GM21576 (cell line): ENCODE measurements at regions not wholly inside any gene's neighbourhood (a gene's known extent, or its start where the extent isn't known, plus 50 kb on each side); places are given as distances from the start of the nearest gene placed in this dataset.

Experiments used
- ATAC-seq: cut with Tn5 transposase; IDR thresholded peaks from one replicate; pipeline ENCODE4 v1.9.1; 2021; ENCODE audit warnings: mild to moderate bottlenecking, moderate library complexity; ENCODE audit not compliant: unreplicated experiment

GRCh38 chr5:4544049-4544670 lies 596.0 kb upstream of the ADAMTS16 start:
- ATAC-seq: no peak

GRCh38 chr5:4547547-4547946 lies 592.6 kb upstream of the ADAMTS16 start:
- no peak for ATAC-seq

GRCh38 chr5:4548341-4548740 lies 591.8 kb upstream of the ADAMTS16 start:
- no peak for ATAC-seq

GRCh38 chr5:4549351-4549750 lies 590.8 kb upstream of the ADAMTS16 start:
- ATAC-seq: no peak

- ATAC-seq: no peak
Measured at GRCh38 chr5:4551034-4551433, 589.1 kb upstream of the ADAMTS16 start.

- ATAC-seq: no peak
Measured at GRCh38 chr5:4553130-4553529, 587.0 kb upstream of the ADAMTS16 start.

- no peak for ATAC-seq
Measured at GRCh38 chr5:4553978-4554377, 586.2 kb upstream of the ADAMTS16 start.

- no peak for ATAC-seq
Measured at GRCh38 chr5:4555725-4556285, 584.3 kb upstream of the ADAMTS16 start.

GRCh38 chr5:4561403-4561802 lies 578.7 kb upstream of the ADAMTS16 start:
- no peak for ATAC-seq

GRCh38 chr5:4563400-4563799 lies 576.7 kb upstream of the ADAMTS16 start:
- ATAC-seq: no peak

GRCh38 chr5:4570047-4570995 lies 569.8 kb upstream of the ADAMTS16 start:
- ATAC-seq: no peak

GRCh38 chr5:4571248-4571948 lies 568.7 kb upstream of the ADAMTS16 start:
- ATAC-seq: no peak

- ATAC-seq: no peak
Measured at GRCh38 chr5:4572311-4573100, 567.6 kb upstream of the ADAMTS16 start.

- ATAC-seq: no peak
Measured at GRCh38 chr5:4575608-4576007, 564.5 kb upstream of the ADAMTS16 start.

GRCh38 chr5:4576161-4576748 lies 563.9 kb upstream of the ADAMTS16 start:
- no peak for ATAC-seq

GRCh38 chr5:4576908-4577307 lies 563.2 kb upstream of the ADAMTS16 start:
- ATAC-seq: no peak

- ATAC-seq: no peak
Measured at GRCh38 chr5:4579679-4580078, 560.5 kb upstream of the ADAMTS16 start.

- ATAC-seq: no peak
Measured at GRCh38 chr5:4580772-4581171, 559.4 kb upstream of the ADAMTS16 start.

GRCh38 chr5:4581289-4581688 lies 558.8 kb upstream of the ADAMTS16 start:
- no peak for ATAC-seq

- no peak for ATAC-seq
Measured at GRCh38 chr5:4584982-4585381, 555.1 kb upstream of the ADAMTS16 start.
